ENCODE measurements at regions not wholly inside any gene's neighbourhood (a gene's known extent, or its start where the extent isn't known, plus 50 kb on each side); places are given as distances from the start of the nearest gene placed in this dataset.

DNA sequence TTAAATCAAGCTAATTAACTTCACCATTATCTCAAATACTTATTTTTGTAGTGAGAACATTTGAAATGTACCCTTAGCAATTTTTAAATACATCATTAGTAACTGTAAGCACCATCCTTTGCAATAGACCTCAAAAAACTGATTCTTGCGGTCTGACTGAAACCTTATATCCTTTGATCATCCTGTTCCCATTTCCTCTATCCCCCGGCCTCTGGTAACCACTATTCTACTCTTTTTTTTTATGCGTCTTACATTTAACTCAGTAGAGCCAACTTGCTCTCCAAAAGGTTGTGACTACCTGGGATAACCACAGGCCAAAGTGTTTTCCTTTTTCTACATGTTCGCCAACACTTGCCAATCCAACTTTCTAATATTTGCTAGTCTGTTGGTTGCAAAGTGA lies 106.1 kb downstream of the IRX1 start:
- TF ChIP-seq CTCF (conservative IDR thresholded peaks at IDR 0.05) = no peak
- no peaks in the 10 kb centered on the region for H3K27me3 Mint-ChIP-seq (ENCODE audit: low read depth)
- no peak overlapping the region for H3K4me3 Mint-ChIP-seq
- no peaks in the 10 kb centered on the region for H3K9me3 Mint-ChIP-seq
- H3K27ac Mint-ChIP-seq (ENCODE audit: unreplicated experiment) = no peak overlapping the region
- DNase-seq (ENCODE audit: low read depth, low spot score) = no peak
- no peaks in the 10 kb centered on the region for H3K36me3 Mint-ChIP-seq (ENCODE audit: low read depth)
- H3K4me1 Mint-ChIP-seq = no peaks in the 10 kb centered on the region

GRCh38 chr5:3704661-3705060 lies 109.0 kb downstream of the IRX1 start:
- no peak overlapping the region for H3K27ac Mint-ChIP-seq (ENCODE audit: unreplicated experiment)
- no peaks in the 10 kb centered on the region for H3K9me3 Mint-ChIP-seq
- no peak for TF ChIP-seq CTCF (conservative IDR thresholded peaks at IDR 0.05)
- DNase-seq (ENCODE audit: low read depth, low spot score) = no peak
- peaks cover 1% of the 10 kb centered on the region for H3K27me3 Mint-ChIP-seq (ENCODE audit: low read depth)
- no peaks in the 10 kb centered on the region for H3K36me3 Mint-ChIP-seq (ENCODE audit: low read depth)
- no peak overlapping the region for H3K4me3 Mint-ChIP-seq
- peaks cover 7% of the 10 kb centered on the region for H3K4me1 Mint-ChIP-seq

- Mint-ChIP-seq H3K9me3 (peaks cover 5% of the 10 kb centered on the region), H3K27ac (ENCODE audit: unreplicated experiment) (no peak overlapping the region), H3K4me3 (no peak overlapping the region), H3K36me3 (ENCODE audit: low read depth) (no peaks in the 10 kb centered on the region), H3K4me1 (peaks cover 11% of the 10 kb centered on the region), H3K27me3 (ENCODE audit: low read depth) (peaks cover 8% of the 10 kb centered on the region)
- TF ChIP-seq CTCF (conservative IDR thresholded peaks at IDR 0.05) = no peak
- DNase-seq (ENCODE audit: low read depth, low spot score) = no peak
Measured at GRCh38 chr5:3709068-3709716, 113.6 kb downstream of the IRX1 start.

GRCh38 chr5:3709717-3710348 lies 114.2 kb downstream of the IRX1 start:
- H3K36me3 Mint-ChIP-seq (ENCODE audit: low read depth) = no peaks in the 10 kb centered on the region
- H3K4me3 Mint-ChIP-seq = no peak overlapping the region
- H3K9me3 Mint-ChIP-seq = peaks cover 5% of the 10 kb centered on the region
- TF ChIP-seq CTCF (conservative IDR thresholded peaks at IDR 0.05) = no peak
- no peak for DNase-seq (ENCODE audit: low read depth, low spot score)
- H3K27ac Mint-ChIP-seq (ENCODE audit: unreplicated experiment) = no peak overlapping the region
- H3K4me1 Mint-ChIP-seq = peaks cover 11% of the 10 kb centered on the region
- peaks cover 8% of the 10 kb centered on the region for H3K27me3 Mint-ChIP-seq (ENCODE audit: low read depth)

DNA sequence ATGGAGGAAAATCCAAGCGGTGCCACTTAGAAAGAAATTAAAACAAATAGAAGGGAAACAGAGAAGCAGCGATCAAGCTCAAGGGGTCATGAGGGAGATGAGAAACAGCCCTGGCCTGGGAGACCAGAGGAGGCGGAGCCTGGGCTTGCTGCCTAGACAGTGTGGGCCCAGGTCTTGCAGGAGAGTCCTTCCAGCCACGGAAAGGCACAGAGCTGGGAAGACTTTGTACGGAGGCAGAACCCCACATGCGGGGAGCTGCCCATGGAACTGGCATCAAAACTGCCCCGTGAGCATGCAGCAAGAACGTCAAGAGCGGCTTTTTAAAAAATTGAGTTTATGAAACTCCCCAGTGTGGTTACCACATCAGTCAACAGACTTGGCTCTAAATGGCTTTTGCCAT lies 119.4 kb downstream of the IRX1 start:
- peaks cover 5% of the 10 kb centered on the region for H3K9me3 Mint-ChIP-seq
- H3K27me3 Mint-ChIP-seq (ENCODE audit: low read depth) = peaks cover 6% of the 10 kb centered on the region
- H3K36me3 Mint-ChIP-seq (ENCODE audit: low read depth) = no peaks in the 10 kb centered on the region
- no peak for DNase-seq (ENCODE audit: low read depth, low spot score)
- TF ChIP-seq CTCF (conservative IDR thresholded peaks at IDR 0.05) = no peak
- peaks cover 4% of the 10 kb centered on the region for H3K4me1 Mint-ChIP-seq
- H3K4me3 Mint-ChIP-seq = no peak overlapping the region
- no peak overlapping the region for H3K27ac Mint-ChIP-seq (ENCODE audit: unreplicated experiment)

All from neural crest cell (in vitro differentiated cells).